Kidney epithelial cell (primary cell): ENCODE measurements at regions not wholly inside any gene's neighbourhood (a gene's known extent, or its start where the extent isn't known, plus 50 kb on each side); places are given as distances from the start of the nearest gene placed in this dataset.

ENCODE experiments used
- DNase-seq: peaks from one replicate; pipeline ENCODE4 v3.0.0-alpha.2; 2010; ENCODE audit warnings: low read depth
- H3K27me3 ChIP-seq: 2 replicates; pipeline ENCODE4 v1.6.0; 2011; ENCODE audit warnings: low read length; ENCODE audit not compliant: control insufficient read depth, insufficient read depth
- H3K36me3 ChIP-seq: 2 replicates; pipeline ENCODE4 v1.5.1; 2011; ENCODE audit warnings: low read length; ENCODE audit not compliant: control insufficient read depth, insufficient read depth
- H3K4me3 ChIP-seq: 2 replicates; pipeline ENCODE4 v1.5.1; 2011; ENCODE audit warnings: low read depth, mild to moderate bottlenecking, control low read depth, low read length
- TF ChIP-seq, protein P1 (sequence below): IDR thresholded peaks from 2 replicates; pipeline ENCODE4 v1.5.1; 2011; ENCODE audit warnings: mild to moderate bottlenecking, moderate library complexity, low read length, control low read depth, inconsistent platforms; ENCODE audit not compliant: insufficient read depth, poor library complexity, severe bottlenecking

DNA sequence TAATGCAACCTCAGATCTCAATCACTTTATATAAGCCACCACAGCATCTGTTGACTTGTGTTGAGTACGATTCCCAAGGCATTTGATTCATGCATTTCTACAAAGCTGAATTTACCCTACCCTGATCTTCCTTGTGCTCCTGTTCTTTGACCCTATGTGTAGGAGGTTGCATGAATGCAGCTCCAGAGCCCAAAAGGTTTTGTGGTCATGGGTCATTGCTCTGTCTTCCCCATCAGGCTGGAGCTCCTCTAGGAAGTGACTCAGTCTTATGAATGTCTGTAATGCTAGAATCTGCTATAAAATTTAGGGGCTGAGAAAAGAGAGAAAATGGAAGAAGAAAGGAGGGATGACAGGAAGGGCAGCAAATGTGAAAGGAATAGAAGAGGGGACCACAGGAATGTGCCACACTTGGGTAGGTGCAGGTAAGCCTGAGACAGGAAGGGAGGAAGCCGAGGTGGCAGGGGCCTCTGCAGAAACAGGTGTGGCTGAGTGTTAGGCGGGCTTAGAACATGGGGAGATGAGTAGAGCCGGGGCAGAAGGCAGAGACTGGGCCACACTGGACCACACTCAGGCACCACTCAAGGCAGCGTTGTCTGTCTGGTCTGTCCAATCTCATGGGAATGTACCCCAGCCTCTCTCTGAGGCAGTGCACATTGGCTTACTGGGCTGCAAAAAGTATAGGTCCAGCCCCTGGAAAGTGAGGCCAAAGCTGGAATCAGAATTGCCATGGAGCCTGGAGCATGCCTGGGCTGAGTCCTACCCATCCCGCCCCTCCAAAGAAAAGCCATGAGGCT, 334.1 kb downstream of the BCL11B start:
- no peak overlapping the region for H3K4me3 ChIP-seq
- DNase-seq = no peak
- no peaks in the 10 kb centered on the region for H3K36me3 ChIP-seq
- TF ChIP-seq, protein P1, sequence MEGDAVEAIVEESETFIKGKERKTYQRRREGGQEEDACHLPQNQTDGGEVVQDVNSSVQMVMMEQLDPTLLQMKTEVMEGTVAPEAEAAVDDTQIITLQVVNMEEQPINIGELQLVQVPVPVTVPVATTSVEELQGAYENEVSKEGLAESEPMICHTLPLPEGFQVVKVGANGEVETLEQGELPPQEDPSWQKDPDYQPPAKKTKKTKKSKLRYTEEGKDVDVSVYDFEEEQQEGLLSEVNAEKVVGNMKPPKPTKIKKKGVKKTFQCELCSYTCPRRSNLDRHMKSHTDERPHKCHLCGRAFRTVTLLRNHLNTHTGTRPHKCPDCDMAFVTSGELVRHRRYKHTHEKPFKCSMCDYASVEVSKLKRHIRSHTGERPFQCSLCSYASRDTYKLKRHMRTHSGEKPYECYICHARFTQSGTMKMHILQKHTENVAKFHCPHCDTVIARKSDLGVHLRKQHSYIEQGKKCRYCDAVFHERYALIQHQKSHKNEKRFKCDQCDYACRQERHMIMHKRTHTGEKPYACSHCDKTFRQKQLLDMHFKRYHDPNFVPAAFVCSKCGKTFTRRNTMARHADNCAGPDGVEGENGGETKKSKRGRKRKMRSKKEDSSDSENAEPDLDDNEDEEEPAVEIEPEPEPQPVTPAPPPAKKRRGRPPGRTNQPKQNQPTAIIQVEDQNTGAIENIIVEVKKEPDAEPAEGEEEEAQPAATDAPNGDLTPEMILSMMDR = no peak
- H3K27me3 ChIP-seq = no peaks in the 10 kb centered on the region

- no peak for DNase-seq
- no peaks in the 10 kb centered on the region for H3K27me3 ChIP-seq
- TF ChIP-seq, protein P1 = no peak
- no peak overlapping the region for H3K4me3 ChIP-seq
- no peaks in the 10 kb centered on the region for H3K36me3 ChIP-seq
These were observed 331.1 kb downstream of the BCL11B start for GRCh38 chr14:98940693-98941437.

GRCh38 chr14:98941481-98941880, 330.5 kb downstream of the BCL11B start:
- TF ChIP-seq, protein P1 = no peak
- Histone ChIP-seq H3K4me3 (no peak overlapping the region), H3K27me3 (no peaks in the 10 kb centered on the region), H3K36me3 (no peaks in the 10 kb centered on the region)
- no peak for DNase-seq

GRCh38 chr14:98943907-98944306, 328.1 kb downstream of the BCL11B start:
- no peak overlapping the region for H3K4me3 ChIP-seq
- TF ChIP-seq, protein P1 = no peak
- no peaks in the 10 kb centered on the region for H3K27me3 ChIP-seq
- DNase-seq = no peak
- no peaks in the 10 kb centered on the region for H3K36me3 ChIP-seq

DNA sequence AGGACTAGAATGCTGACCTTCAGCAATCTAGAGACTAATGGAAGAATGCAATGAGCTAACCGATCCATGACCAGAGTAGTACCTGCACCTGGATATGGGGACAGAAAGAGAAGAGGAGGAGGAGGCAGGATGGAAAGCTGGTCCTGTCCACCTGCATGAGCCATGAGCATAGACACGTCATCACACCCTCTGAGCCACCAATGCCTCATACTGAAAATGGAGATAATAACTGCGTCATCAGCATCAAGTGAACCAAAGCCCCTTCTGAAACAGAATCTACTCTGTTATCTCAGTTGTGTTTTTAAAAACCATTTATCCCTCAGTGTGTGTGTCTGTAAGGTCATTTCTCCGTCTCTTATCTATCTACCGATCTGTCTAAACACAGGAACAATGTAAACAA, 327.0 kb downstream of the BCL11B start:
- DNase-seq = no peak
- Histone ChIP-seq H3K27me3 (no peaks in the 10 kb centered on the region), H3K36me3 (no peaks in the 10 kb centered on the region), H3K4me3 (no peak overlapping the region)
- TF ChIP-seq, protein P1 = no peak
